Peyer's patch (tissue), 4 donors: ENCODE measurements at regions not wholly inside any gene's neighbourhood (a gene's known extent, or its start where the extent isn't known, plus 50 kb on each side); places are given as distances from the start of the nearest gene placed in this dataset.

ENCODE experiments used
- DNase-seq, 3 donors: peaks; one replicate each; pipeline ENCODE4 v3.0.0-alpha.2; 2017 to 2019
- H3K27ac ChIP-seq, 4 donors: fragments of 200-600 bp; sonication (generic); one replicate each; pipeline ENCODE4 v1.5.1; 2016 to 2019
- H3K27me3 ChIP-seq, 2 donors: fragments of 200-600 bp; sonication (generic); one replicate each; pipeline ENCODE4 v1.5.1; 2019
- H3K36me3 ChIP-seq, 3 donors: fragments of 200-600 bp; sonication (generic); one replicate each; pipeline ENCODE4 v1.5.1; 2016 to 2019
- H3K4me1 ChIP-seq, 4 donors: fragments of 200-600 bp; sonication (generic); one replicate each; pipeline ENCODE4 v1.5.1; 2016 to 2019
- H3K4me3 ChIP-seq, 4 donors: fragments of 200-600 bp; sonication (generic); 1 replicate in 3 of 4; 2 replicates in 1 of 4; pipeline ENCODE4 v1.5.1; 2016 to 2019; ENCODE audit warnings: mild to moderate bottlenecking in 1 of 4
- H3K9me3 ChIP-seq, 4 donors: fragments of 200-600 bp; sonication (generic); one replicate each; pipeline ENCODE4 v1.5.1; 2016 to 2019; ENCODE audit warnings: mild to moderate bottlenecking in 1 of 4
- CTCF ChIP-seq, 6 experiments: fragments of 450-650 bp in 4 of 6; fragments of 200-600 bp in 2 of 6; sonication (generic) in 1 of 6; IDR thresholded peaks; one replicate each; pipeline ENCODE4 v1.5.1; 2017 to 2019; ENCODE audit warnings: antibody characterized with exemption in 6 of 6, mild to moderate bottlenecking in 3 of 6, moderate library complexity in 1 of 6
- POLR2A ChIP-seq, 2 donors: fragments of 450-650 bp; IDR thresholded peaks; one replicate each; pipeline ENCODE4 v1.5.1; 2017; ENCODE audit warnings: antibody characterized with exemption in 2 of 2, mild to moderate bottlenecking in 2 of 2, moderate library complexity in 2 of 2
- small RNA-seq, 2 donors: library from RNA; depleted of rRNA; stranded (forward); fragments of <200 nt; gene quantifications; one replicate each; pipeline ENCODE3, GENCODE V24; 2016

- H3K27ac ChIP-seq = no peak overlapping the region
- TF ChIP-seq CTCF (IDR thresholded peaks at IDR 0.05) (no peak), POLR2A (IDR thresholded peaks at IDR 0.05) (no peak)
- no peak for DNase-seq
- no peaks in the 10 kb centered on the region for H3K36me3 ChIP-seq
- no peaks in the 10 kb centered on the region for H3K9me3 ChIP-seq
- H3K27me3 ChIP-seq = no peaks in the 10 kb centered on the region
- no peaks in the 10 kb centered on the region for H3K4me1 ChIP-seq
- H3K4me3 ChIP-seq = no peak overlapping the region
These were observed 53.9 kb upstream of the SFMBT2 start for GRCh38 chr10:7464691-7465090.

Small RNA genes lying in the stretch of these regions (small RNA-seq; reads per million reads assigned to genes)
- 0 reads per million in 2 donors for gene RNU6-535P
